ENCODE measurements at regions not wholly inside any gene's neighbourhood (a gene's known extent, or its start where the extent isn't known, plus 50 kb on each side); places are given as distances from the start of the nearest gene placed in this dataset.
"Not testable (repeated sequence)": the region's sequence is repeated elsewhere in the genome, so short reads cannot be mapped to it uniquely, and the experiment has no call there.

- Mint-ChIP-seq H3K27me3 (ENCODE audit: low read depth) (no peaks in the 10 kb centered on the region), H3K27ac (no peak overlapping the region), H3K4me3 (no peak overlapping the region), H3K9me3 (peaks cover 16% of the 10 kb centered on the region), H3K4me1 (ENCODE audit: low read depth) (no peaks in the 10 kb centered on the region), H3K36me3 (ENCODE audit: low read depth) (no peaks in the 10 kb centered on the region)
- no peak for DNase-seq (ENCODE audit: low spot score)
Measured at GRCh38 chr16:58913456-58913855, 179.3 kb upstream of the GOT2 start.

GRCh38 chr16:58912571-58912970 is 178.5 kb upstream of the GOT2 start:
- Mint-ChIP-seq H3K36me3 (ENCODE audit: low read depth) (no peaks in the 10 kb centered on the region), H3K27me3 (ENCODE audit: low read depth) (no peaks in the 10 kb centered on the region), H3K4me3 (no peak overlapping the region), H3K27ac (no peak overlapping the region), H3K4me1 (ENCODE audit: low read depth) (no peaks in the 10 kb centered on the region), H3K9me3 (peaks cover 16% of the 10 kb centered on the region)
- DNase-seq (ENCODE audit: low spot score), result no peak

- no peak overlapping the region for H3K27ac Mint-ChIP-seq
- H3K9me3 Mint-ChIP-seq, result no peaks in the 10 kb centered on the region
- DNase-seq (ENCODE audit: low spot score), result no peak
- no peaks in the 10 kb centered on the region for H3K4me1 Mint-ChIP-seq (ENCODE audit: low read depth)
- no peaks in the 10 kb centered on the region for H3K36me3 Mint-ChIP-seq (ENCODE audit: low read depth)
- H3K4me3 Mint-ChIP-seq, result no peak overlapping the region
- H3K27me3 Mint-ChIP-seq (ENCODE audit: low read depth), result no peaks in the 10 kb centered on the region
Measured at GRCh38 chr16:58906981-58907715, 173.0 kb upstream of the GOT2 start.

GRCh38 chr16:58904291-58904690 is 170.2 kb upstream of the GOT2 start:
- Mint-ChIP-seq H3K27me3 (ENCODE audit: low read depth) (no peaks in the 10 kb centered on the region), H3K9me3 (no peaks in the 10 kb centered on the region), H3K4me1 (ENCODE audit: low read depth) (no peaks in the 10 kb centered on the region), H3K4me3 (no peak overlapping the region), H3K27ac (no peak overlapping the region), H3K36me3 (ENCODE audit: low read depth) (no peaks in the 10 kb centered on the region)
- DNase-seq (ENCODE audit: low spot score), result no peak

GRCh38 chr16:58889516-58889915 is 155.4 kb upstream of the GOT2 start:
- Mint-ChIP-seq H3K4me3 (no peak overlapping the region), H3K36me3 (ENCODE audit: low read depth) (no peaks in the 10 kb centered on the region), H3K4me1 (ENCODE audit: low read depth) (no peaks in the 10 kb centered on the region), H3K27me3 (ENCODE audit: low read depth) (no peaks in the 10 kb centered on the region), H3K27ac (no peak overlapping the region), H3K9me3 (peaks cover 8% of the 10 kb centered on the region)
- DNase-seq (ENCODE audit: low spot score), result no peak

- no peak overlapping the region for H3K4me3 Mint-ChIP-seq
- no peaks in the 10 kb centered on the region for H3K4me1 Mint-ChIP-seq (ENCODE audit: low read depth)
- no peak for DNase-seq (ENCODE audit: low spot score)
- no peaks in the 10 kb centered on the region for H3K9me3 Mint-ChIP-seq
- H3K27ac Mint-ChIP-seq, result no peak overlapping the region
- no peaks in the 10 kb centered on the region for H3K27me3 Mint-ChIP-seq (ENCODE audit: low read depth)
- no peaks in the 10 kb centered on the region for H3K36me3 Mint-ChIP-seq (ENCODE audit: low read depth)
Measured at GRCh38 chr16:58885528-58886170, 151.5 kb upstream of the GOT2 start.

- Mint-ChIP-seq H3K9me3 (no peaks in the 10 kb centered on the region), H3K27me3 (ENCODE audit: low read depth) (no peaks in the 10 kb centered on the region), H3K27ac (no peak overlapping the region), H3K4me3 (no peak overlapping the region), H3K4me1 (ENCODE audit: low read depth) (no peaks in the 10 kb centered on the region), H3K36me3 (ENCODE audit: low read depth) (no peaks in the 10 kb centered on the region)
- DNase-seq (ENCODE audit: low spot score), result no peak
Measured at GRCh38 chr16:58884141-58884540, 150.0 kb upstream of the GOT2 start.

- no peaks in the 10 kb centered on the region for H3K36me3 Mint-ChIP-seq (ENCODE audit: low read depth)
- H3K9me3 Mint-ChIP-seq, result no peaks in the 10 kb centered on the region
- no peak for DNase-seq (ENCODE audit: low spot score)
- no peak overlapping the region for H3K4me3 Mint-ChIP-seq
- no peaks in the 10 kb centered on the region for H3K4me1 Mint-ChIP-seq (ENCODE audit: low read depth)
- H3K27me3 Mint-ChIP-seq (ENCODE audit: low read depth), result no peaks in the 10 kb centered on the region
- no peak overlapping the region for H3K27ac Mint-ChIP-seq
Measured at GRCh38 chr16:58883131-58883530, 149.0 kb upstream of the GOT2 start.

GRCh38 chr16:58882292-58882691 is 148.2 kb upstream of the GOT2 start:
- H3K4me3 Mint-ChIP-seq, result no peak overlapping the region
- no peaks in the 10 kb centered on the region for H3K9me3 Mint-ChIP-seq
- no peak for DNase-seq (ENCODE audit: low spot score)
- H3K4me1 Mint-ChIP-seq (ENCODE audit: low read depth), result no peaks in the 10 kb centered on the region
- H3K36me3 Mint-ChIP-seq (ENCODE audit: low read depth), result no peaks in the 10 kb centered on the region
- H3K27ac Mint-ChIP-seq, result no peak overlapping the region
- no peaks in the 10 kb centered on the region for H3K27me3 Mint-ChIP-seq (ENCODE audit: low read depth)

- DNase-seq (ENCODE audit: low spot score); H3K4me3 Mint-ChIP-seq; H3K27ac Mint-ChIP-seq; H3K36me3 Mint-ChIP-seq (ENCODE audit: low read depth); H3K4me1 Mint-ChIP-seq (ENCODE audit: low read depth); H3K27me3 Mint-ChIP-seq (ENCODE audit: low read depth); H3K9me3 Mint-ChIP-seq: not testable (repeated sequence)
Measured at GRCh38 chr16:58878641-58879040, 144.5 kb upstream of the GOT2 start.

GRCh38 chr16:58866935-58867334 is 132.8 kb upstream of the GOT2 start:
- H3K9me3 Mint-ChIP-seq, result no peaks in the 10 kb centered on the region
- H3K27me3 Mint-ChIP-seq (ENCODE audit: low read depth), result no peaks in the 10 kb centered on the region
- no peaks in the 10 kb centered on the region for H3K36me3 Mint-ChIP-seq (ENCODE audit: low read depth)
- no peak overlapping the region for H3K4me3 Mint-ChIP-seq
- H3K27ac Mint-ChIP-seq, result no peak overlapping the region
- no peaks in the 10 kb centered on the region for H3K4me1 Mint-ChIP-seq (ENCODE audit: low read depth)
- no peak for DNase-seq (ENCODE audit: low spot score)

GRCh38 chr16:58863761-58864160 is 129.6 kb upstream of the GOT2 start:
- no peaks in the 10 kb centered on the region for H3K27me3 Mint-ChIP-seq (ENCODE audit: low read depth)
- H3K4me3 Mint-ChIP-seq, result no peak overlapping the region
- no peak for DNase-seq (ENCODE audit: low spot score)
- H3K36me3 Mint-ChIP-seq (ENCODE audit: low read depth), result no peaks in the 10 kb centered on the region
- H3K4me1 Mint-ChIP-seq (ENCODE audit: low read depth), result no peaks in the 10 kb centered on the region
- no peaks in the 10 kb centered on the region for H3K9me3 Mint-ChIP-seq
- H3K27ac Mint-ChIP-seq, result no peak overlapping the region

GRCh38 chr16:58863042-58863441 is 128.9 kb upstream of the GOT2 start:
- no peak for DNase-seq (ENCODE audit: low spot score)
- Mint-ChIP-seq H3K9me3 (no peaks in the 10 kb centered on the region), H3K36me3 (ENCODE audit: low read depth) (no peaks in the 10 kb centered on the region), H3K27me3 (ENCODE audit: low read depth) (no peaks in the 10 kb centered on the region), H3K4me1 (ENCODE audit: low read depth) (no peaks in the 10 kb centered on the region), H3K4me3 (no peak overlapping the region), H3K27ac (no peak overlapping the region)

- no peaks in the 10 kb centered on the region for H3K27me3 Mint-ChIP-seq (ENCODE audit: low read depth)
- no peaks in the 10 kb centered on the region for H3K4me1 Mint-ChIP-seq (ENCODE audit: low read depth)
- DNase-seq (ENCODE audit: low spot score), result no peak
- H3K27ac Mint-ChIP-seq, result no peak overlapping the region
- no peaks in the 10 kb centered on the region for H3K36me3 Mint-ChIP-seq (ENCODE audit: low read depth)
- no peak overlapping the region for H3K4me3 Mint-ChIP-seq
- no peaks in the 10 kb centered on the region for H3K9me3 Mint-ChIP-seq
Measured at GRCh38 chr16:58862334-58863021, 128.4 kb upstream of the GOT2 start.
